Heart left ventricle (tissue), 13 donors: ENCODE measurements at regions not wholly inside any gene's neighbourhood (a gene's known extent, or its start where the extent isn't known, plus 50 kb on each side); places are given as distances from the start of the nearest gene placed in this dataset.

Experiments
- CTCF ChIP-seq, 12 donors: fragments of 200-600 bp; sonication (generic) in 4 of 12; IDR thresholded peaks; one replicate each; pipeline versions ENCODE4 v1.5.0 to v1.8.0; 2018 to 2022; ENCODE audit warnings: antibody characterized with exemption in 12 of 12, mild to moderate bottlenecking in 5 of 12
- POLR2A ChIP-seq, 2 donors: fragments of 450-650 bp; IDR thresholded peaks; one replicate each; pipeline ENCODE4 v1.6.1; 2017; ENCODE audit warnings: antibody characterized with exemption in 2 of 2, mild to moderate bottlenecking in 2 of 2, moderate library complexity in 2 of 2
- donor health status: ischemic (EF 13 %, LVEDD 7.1; RV severe dilation, severe dysfunction).
- donor health status: DM: no; HTN: yes; CAD: no.
- donor health status: DM: no; HTN: no; CAD: no.
- donor health status: ischemic (EF 25% LVEDD 6.9; RV normal size, moderate dysfunction).
- donor health status: ischemic (EF 25% LVEDD 5.7; RV mildly dilated, moderate dysfunction).
- donor health status: ischemic (EF 35%, LVEDD 5.7; RV mildly dilated, moderate dysfunction).
- donor health status: nonischemic (EF 11% LVEDD 7.7; RV severe dilation, severe dysfunction).
- donor health status: DM: yes; HTN: yes; CAD: no.
- donor health status: PGD.
- donor health status: ischemic (EF 29% LVEDD 5.4; RV normal size, mild dysfunction).
- donor health status: nonischemic (EF 23%, LVEDD 6.1; RV moderate dilation, normal function).

- TF ChIP-seq CTCF (IDR thresholded peaks at IDR 0.05) (no peak), POLR2A (IDR thresholded peaks at IDR 0.05) (no peak)
These were observed 570.2 kb downstream of the UTRN start for GRCh38 chr6:144855375-144855774.
